Testis (tissue), 2 donors: ENCODE measurements at regions not wholly inside any gene's neighbourhood (a gene's known extent, or its start where the extent isn't known, plus 50 kb on each side); places are given as distances from the start of the nearest gene placed in this dataset.

Experiments used
- DNase-seq: peaks from one replicate; pipeline ENCODE4 v3.0.0-alpha.2; 2019
- H3K27ac ChIP-seq, 2 donors: fragments of 200-600 bp; sonication (generic); one replicate each; pipeline ENCODE4 v1.5.1; 2019
- H3K27me3 ChIP-seq: fragments of 200-600 bp; sonication (generic); one replicate; pipeline ENCODE4 v1.5.1; 2019
- H3K36me3 ChIP-seq: fragments of 200-600 bp; sonication (generic); one replicate; pipeline ENCODE4 v1.5.1; 2017; ENCODE audit warnings: low read depth; ENCODE audit errors: missing control alignments
- H3K4me1 ChIP-seq: fragments of 200-600 bp; sonication (generic); one replicate; pipeline ENCODE4 v1.5.1; 2019
- H3K4me3 ChIP-seq, 2 donors: fragments of 200-600 bp; sonication (generic); one replicate each; pipeline ENCODE4 v1.5.1; 2017 to 2019
- H3K9me3 ChIP-seq: fragments of 200-600 bp; sonication (generic); one replicate; pipeline ENCODE4 v1.5.1; 2017
- CTCF ChIP-seq, 3 experiments: fragments of 450-650 bp in 2 of 3; fragments of 200-600 bp in 1 of 3; sonication (generic) in 1 of 3; IDR thresholded peaks; one replicate each; pipeline ENCODE4 v1.5.1; 2016 to 2019; ENCODE audit warnings: antibody characterized with exemption in 3 of 3, mild to moderate bottlenecking in 2 of 3, moderate library complexity in 1 of 3
- POLR2A ChIP-seq: fragments of 450-650 bp; IDR thresholded peaks from one replicate; pipeline ENCODE4 v1.6.1; 2017; ENCODE audit warnings: antibody characterized with exemption, mild to moderate bottlenecking, moderate library complexity
- WGBS, 2 donors: methylation state at CpG; one replicate each; pipeline ENCODE4 v1.1.5; 2018; 5-methylcytosine and 5-hydroxymethylcytosine counted together
- intact Hi-C: fragments of 100-400 bp; cut with DNase I; formaldehyde crosslinking; loops from one replicate; pipeline ENCODE4 v1.15.1; 2023; ENCODE audit warnings: low total_unique reads

DNA sequence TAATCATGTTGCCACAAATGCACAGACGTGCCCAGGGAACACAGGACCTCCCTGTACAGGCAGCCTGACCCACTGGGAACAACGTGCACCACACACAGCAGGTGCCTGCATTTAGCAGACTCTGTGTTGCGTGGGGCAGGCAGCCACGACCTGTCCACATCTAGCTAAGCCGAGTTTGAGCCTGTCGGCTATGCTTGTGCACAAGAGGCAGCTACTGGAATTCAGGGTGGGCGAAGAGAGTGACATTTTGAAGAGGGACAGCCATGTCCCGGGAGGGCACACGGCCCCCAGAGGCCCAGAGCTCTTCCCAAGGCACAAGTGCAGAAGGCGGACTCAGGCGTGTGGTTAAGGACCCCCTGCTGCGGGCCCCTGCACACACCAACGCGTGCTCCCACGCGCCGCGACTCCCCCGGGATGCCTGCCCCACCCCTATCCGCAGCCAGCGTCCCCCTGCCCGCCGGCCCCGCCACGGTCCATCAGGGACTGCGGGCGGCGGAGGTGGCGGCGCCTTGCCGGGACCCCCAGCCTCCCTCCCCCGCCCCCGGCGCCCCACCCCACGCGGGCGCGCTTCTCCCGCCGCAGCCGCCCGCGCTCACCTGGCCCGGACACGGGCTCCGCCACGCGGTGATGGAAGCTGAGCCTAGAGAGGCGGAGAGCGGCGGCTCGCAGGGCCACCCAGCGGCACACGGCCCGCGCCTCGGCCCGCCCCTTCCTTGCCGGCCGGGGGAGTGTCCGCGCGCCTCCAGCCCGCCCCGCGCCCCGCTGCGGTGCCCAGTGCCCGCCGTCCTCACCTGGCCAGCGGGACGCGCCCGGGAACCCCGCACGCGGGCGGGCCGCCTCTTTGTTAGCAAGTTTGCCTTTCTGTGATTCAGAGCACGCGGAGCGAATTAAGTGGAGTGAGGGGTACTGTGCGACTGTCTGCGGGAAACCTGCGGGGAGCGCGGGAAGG lies 125.3 kb upstream of the PRMT8 start:
- no peaks in the 10 kb centered on the region for H3K9me3 ChIP-seq
- no peak overlapping the region for H3K27ac ChIP-seq
- DNase-seq = peak; percentile 45
- H3K27me3 ChIP-seq = no peaks in the 10 kb centered on the region
- intact Hi-C loops = no loop called here
- peaks cover 5% of the 10 kb centered on the region for H3K4me1 ChIP-seq
- WGBS, 2 donors = 3 to 4% methylated on average over 17 to 41 of the region's 87 CpGs
- no peaks in the 10 kb centered on the region for H3K36me3 ChIP-seq
- TF ChIP-seq CTCF (IDR thresholded peaks at IDR 0.05) (no peak), POLR2A (no peak)
- H3K4me3 ChIP-seq = peak overlapping the region; percentile 39 to 43

GRCh38 chr12:3366451-3367110 lies 124.4 kb upstream of the PRMT8 start:
- intact Hi-C loops = no loop called here
- H3K9me3 ChIP-seq = no peaks in the 10 kb centered on the region
- no peak for TF ChIP-seq POLR2A
- no peak for TF ChIP-seq CTCF (IDR thresholded peaks at IDR 0.05)
- 28 to 45% methylated on average over 12 to 26 of the region's 26 CpGs for WGBS, 2 donors
- no peak for DNase-seq
- H3K4me1 ChIP-seq = peaks cover 5% of the 10 kb centered on the region
- H3K36me3 ChIP-seq = no peaks in the 10 kb centered on the region
- peak overlapping the region; percentile 39 to 43 for H3K4me3 ChIP-seq
- H3K27me3 ChIP-seq = no peaks in the 10 kb centered on the region
- H3K27ac ChIP-seq = no peak overlapping the region

GRCh38 chr12:3367750-3368444 lies 123.1 kb upstream of the PRMT8 start:
- WGBS, 2 donors = 89 to 92% methylated on average over 16 of the region's 16 CpGs
- intact Hi-C loops = no loop called here
- no peaks in the 10 kb centered on the region for H3K36me3 ChIP-seq
- no peaks in the 10 kb centered on the region for H3K9me3 ChIP-seq
- TF ChIP-seq CTCF (IDR thresholded peaks at IDR 0.05) = no peak
- no peak for TF ChIP-seq POLR2A
- no peaks in the 10 kb centered on the region for H3K27me3 ChIP-seq
- H3K4me3 ChIP-seq = no peak overlapping the region
- no peak for DNase-seq
- H3K27ac ChIP-seq = no peak overlapping the region
- H3K4me1 ChIP-seq = peaks cover 5% of the 10 kb centered on the region

DNA sequence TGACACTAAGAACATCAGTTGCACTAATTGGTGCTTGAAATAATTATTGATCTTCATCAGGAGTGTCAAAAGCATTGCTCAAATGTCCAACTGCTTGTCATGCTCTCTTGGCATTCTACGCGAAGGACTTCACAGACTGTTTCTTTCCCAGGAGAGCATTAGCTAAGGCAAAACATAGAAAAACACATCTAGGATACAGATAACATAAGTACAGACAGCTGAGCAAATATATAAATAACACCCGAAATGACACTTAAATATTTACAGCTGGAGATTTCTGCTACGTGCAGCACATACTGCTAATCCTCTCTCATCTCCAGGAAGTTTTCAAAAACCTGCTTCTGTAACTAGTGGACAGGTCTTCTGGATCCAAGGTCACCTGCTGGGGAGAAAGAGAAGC lies 120.0 kb upstream of the PRMT8 start:
- WGBS, 2 donors = 67 to 70% methylated on average over 4 of the region's 4 CpGs
- no peak for DNase-seq
- no peaks in the 10 kb centered on the region for H3K4me1 ChIP-seq
- H3K9me3 ChIP-seq = no peaks in the 10 kb centered on the region
- H3K27ac ChIP-seq = no peak overlapping the region
- no peaks in the 10 kb centered on the region for H3K36me3 ChIP-seq
- no peak overlapping the region for H3K4me3 ChIP-seq
- TF ChIP-seq CTCF (IDR thresholded peaks at IDR 0.05) = no peak
- no peak for TF ChIP-seq POLR2A
- H3K27me3 ChIP-seq = no peaks in the 10 kb centered on the region
- intact Hi-C loops = no loop called here
